ENCODE measurements at regions not wholly inside any gene's neighbourhood (a gene's known extent, or its start where the extent isn't known, plus 50 kb on each side); places are given as distances from the start of the nearest gene placed in this dataset.
A peak's percentile ranks its signal among the peaks of the same experiment; 100 is the strongest.

DNA sequence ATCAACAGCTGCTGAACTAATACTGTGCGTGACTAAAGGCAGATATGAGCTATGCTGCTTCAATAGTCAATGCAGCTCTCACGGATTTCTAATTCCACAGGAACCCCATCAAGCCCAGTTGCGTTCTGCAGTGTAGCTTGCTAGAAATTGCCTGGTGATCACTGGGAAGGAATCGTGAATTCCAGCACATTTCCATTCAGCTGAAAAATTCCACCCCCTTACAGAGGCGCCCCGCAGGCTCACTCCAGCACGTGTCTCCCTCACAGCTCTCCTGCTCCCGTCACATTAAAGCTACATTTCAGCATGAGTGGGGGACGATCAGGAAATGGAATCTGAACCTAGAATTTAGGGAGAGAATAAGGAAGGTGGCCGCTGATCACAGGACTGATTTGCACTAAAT lies 534.8 kb downstream of the TCERG1L start:
- no peak for DNase-seq

DNA sequence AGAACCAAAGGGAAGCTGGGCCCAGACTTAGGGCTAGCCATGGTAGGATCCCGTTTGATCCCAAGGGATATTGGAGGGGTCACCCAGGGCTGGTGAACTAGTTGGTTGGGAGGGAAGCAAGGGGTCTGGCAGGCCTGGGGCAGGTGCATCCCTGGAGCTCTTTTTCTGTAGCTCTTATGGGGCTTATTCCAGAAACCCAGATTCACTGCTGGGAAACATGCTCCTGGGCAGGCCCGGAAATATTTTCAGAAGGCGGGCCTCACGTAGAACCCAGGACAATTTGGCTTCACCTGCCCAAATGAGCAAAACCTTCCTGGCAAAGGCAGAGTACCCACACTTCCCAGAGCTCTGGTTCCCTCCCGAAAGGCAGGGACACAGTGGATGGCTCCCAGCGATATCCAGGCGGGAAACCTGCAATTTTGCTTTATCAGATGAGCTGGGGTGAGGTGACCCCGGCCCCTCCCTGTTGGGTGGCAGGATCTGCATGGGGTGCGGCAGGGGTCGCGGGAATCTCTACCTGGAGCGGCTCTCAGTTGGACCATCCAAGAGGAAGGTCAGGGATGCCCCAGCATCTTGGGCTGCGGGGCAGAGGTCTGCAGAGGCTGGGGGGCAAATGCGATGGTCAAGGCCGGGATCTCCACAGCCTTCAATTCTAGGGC lies 533.9 kb downstream of the TCERG1L start:
- no peak for DNase-seq

DNA sequence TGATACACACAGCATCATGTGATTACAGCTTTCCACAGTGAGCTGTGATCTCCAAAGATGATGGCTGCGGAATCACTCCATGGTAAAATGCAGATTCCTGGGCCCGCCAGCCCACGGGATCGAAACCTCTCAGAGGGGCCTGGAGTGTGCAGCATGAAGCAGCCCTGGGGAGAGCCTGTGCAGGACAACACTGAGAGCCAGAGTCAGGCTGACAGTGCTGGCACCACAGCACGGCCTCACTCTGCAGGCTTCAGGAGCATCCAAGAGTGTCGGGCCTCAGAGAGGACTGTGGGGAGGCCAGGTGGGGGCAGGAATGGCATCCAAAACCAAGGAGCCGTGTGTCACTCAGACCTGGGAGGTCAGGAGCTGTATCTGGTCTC lies 533.4 kb downstream of the TCERG1L start:
- DNase-seq, result no peak

DNA sequence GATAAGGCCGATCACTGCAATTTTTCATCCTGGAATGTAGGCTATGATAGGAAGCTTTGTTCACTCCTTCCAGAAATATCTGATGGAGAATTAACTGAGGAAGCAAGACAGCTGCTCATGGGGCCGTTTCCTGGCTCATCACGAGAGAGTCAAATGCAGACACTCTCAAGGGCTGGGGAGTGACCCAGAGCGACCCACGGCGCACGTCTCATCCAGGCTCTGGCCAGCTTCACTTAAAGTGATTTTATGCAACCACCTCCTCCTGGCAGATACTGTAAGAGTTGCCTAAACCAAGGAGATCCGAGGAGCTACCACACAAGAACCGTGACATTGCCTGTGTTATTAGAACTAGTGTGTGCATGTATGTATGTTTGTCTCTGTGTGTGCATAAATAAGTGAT lies 530.8 kb downstream of the TCERG1L start:
- no peak for DNase-seq

DNA sequence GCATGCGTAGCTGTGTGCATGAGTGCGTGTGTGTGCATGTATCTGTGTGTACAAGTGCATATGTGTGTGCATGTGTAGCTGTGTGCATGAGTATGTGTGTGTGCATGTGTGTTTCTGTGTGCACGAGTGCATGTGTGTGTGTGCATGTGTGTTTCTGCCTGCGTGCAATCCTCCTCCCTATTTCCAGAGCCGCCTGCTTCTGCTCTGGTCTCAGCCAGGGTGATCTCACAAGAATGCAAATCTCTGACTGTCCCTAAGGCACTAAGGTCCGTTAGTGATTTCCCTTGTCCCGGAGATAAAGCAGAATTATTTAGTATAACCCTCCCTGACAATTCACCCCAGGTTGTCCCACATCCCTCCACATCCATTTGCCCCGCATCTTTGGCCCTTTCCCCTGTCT lies 530.3 kb downstream of the TCERG1L start:
- no peak for DNase-seq

DNA sequence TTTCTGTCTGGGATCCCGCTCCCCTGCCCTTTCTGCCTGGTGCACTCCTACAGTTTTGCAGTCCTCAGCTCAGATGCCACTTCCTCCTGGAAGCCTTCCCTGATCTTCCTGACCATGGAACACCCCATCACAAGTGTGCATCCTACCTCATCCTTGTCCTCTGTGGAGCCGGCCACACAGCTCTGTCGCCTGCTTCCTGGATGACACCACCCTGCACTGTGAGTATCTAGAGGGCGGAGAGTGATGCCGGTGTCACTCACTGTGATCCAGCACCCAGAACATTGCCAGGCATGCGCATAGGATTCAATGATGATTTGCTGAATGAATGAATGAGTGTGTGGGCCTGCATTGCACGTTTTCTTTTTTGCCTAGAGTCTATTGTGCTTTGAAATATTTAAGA lies 529.9 kb downstream of the TCERG1L start:
- no peak for DNase-seq

DNA sequence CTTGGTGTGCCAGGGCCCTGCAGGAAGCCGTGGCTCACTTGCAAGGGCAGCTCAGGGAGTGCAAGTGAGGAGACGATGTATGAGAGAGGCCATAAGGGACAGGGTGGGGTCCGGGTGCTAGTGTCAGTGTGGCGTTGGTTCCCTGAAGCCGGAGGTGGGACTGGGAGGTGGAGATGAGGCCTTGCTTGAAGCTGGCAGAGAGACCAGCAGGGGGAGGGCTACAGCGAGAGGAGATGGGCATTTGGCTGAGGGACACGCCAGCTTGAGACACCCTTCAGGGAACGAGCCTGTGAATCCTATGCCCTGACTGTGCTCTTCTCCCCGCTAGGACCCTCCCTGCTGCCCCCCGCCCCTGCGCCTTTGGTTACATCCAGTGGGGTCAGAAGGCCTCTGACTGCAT lies 529.1 kb downstream of the TCERG1L start:
- DNase-seq, result no peak

DNA sequence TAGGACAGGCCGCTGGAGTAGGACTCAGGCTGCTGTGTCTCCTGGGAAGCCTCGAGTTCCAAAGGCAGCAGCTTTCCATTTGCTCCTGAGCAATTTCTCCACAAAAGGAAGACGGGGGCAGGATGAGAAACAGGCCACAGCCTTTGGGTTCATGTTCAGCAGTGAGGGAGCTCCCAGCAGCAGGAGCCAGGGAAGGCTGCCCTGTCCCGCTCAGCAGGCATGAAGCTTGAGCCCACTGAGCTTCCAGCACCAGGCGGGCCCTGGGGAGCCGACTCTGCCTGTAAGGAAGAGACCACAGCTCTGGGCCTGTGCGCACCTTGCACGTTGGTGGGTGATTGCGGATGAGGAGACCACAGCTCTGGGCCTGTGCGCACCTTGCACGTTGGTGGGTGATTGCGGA lies 527.2 kb downstream of the TCERG1L start:
- DNase-seq, result no peak

DNA sequence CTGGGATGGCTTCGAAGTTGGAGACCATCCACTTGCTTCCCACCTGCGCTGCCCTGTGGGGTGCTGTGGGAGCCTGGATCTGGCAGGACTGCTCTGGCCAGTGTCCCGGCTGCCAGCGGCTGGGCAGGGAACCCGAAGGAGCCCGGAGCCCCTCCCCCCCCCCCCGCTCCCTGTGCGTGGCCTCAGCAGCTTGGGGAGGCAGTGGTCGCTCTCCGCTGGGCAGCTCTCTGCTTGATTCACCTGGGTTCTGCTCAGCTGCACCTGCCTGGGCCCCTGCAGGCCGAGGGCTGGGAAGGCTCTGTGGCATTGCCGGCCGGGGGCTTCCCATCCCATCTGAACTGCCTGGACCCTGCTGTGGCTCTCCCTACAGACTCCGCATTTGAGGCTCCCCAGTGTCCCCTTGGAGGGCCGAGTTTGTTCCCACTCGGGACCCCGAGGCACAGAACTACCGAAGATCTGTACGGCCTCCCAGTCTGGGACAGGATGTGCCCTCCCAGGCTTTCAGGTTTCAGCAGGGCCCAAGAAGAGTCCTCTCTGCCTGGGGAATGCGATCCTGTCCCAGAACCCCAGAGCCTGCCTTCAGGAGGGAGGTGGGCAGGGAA lies 525.1 kb downstream of the TCERG1L start:
- DNase-seq, result no peak

DNA sequence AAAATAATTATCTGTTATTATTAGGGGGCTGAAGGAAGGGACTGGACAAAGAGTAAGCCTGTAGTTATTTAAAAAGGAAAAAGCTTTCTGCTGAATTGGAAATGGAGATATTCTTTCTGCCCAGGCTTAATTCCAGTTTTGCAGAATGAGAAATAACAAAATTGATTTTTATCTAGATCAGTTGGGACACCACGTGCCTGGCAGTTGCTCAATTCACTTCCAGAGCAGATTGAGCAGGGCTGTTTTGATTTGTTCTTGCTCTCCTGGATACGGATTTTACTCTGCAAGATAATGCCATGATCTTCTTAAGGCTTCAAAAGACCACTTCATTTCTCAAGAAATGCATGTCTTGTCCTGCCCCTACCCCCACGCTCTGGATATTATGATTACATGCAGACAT lies 524.3 kb downstream of the TCERG1L start:
- DNase-seq, result no peak

DNA sequence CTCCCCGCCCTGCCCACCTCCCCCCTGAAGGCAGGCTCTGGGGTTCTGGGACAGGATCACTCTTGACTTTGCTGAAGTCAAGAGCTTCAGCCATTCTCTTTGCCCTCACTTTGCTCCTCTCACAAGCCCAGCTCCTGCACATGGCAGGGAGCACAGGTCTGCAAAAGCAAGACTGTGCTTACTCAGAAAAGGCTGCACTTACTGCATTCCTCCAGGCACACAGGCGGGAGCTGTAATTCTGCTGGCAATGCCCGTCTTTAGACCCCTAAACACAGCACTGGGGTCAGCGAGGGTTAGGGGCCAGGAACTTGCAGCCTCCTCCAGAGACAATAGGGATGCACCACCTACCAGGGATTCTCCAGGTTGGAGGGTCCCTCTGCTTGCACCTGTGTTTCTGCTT lies 523.7 kb downstream of the TCERG1L start:
- DNase-seq, result no peak

DNA sequence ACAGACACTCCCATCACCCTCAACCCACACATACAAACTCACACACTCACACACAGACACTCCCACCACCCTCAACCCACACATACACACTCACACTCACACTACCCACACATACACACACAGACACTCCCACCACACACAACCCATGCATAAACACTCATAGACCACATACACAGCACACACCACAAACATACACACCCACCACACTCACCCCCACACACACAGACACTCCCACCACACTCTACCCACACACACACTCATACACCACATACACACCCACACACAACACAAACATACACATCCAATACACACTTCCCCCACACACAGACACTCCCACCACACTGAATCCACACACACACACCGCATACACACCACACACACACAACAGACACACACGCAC lies 521.2 kb downstream of the TCERG1L start:
- no peak for DNase-seq

DNA sequence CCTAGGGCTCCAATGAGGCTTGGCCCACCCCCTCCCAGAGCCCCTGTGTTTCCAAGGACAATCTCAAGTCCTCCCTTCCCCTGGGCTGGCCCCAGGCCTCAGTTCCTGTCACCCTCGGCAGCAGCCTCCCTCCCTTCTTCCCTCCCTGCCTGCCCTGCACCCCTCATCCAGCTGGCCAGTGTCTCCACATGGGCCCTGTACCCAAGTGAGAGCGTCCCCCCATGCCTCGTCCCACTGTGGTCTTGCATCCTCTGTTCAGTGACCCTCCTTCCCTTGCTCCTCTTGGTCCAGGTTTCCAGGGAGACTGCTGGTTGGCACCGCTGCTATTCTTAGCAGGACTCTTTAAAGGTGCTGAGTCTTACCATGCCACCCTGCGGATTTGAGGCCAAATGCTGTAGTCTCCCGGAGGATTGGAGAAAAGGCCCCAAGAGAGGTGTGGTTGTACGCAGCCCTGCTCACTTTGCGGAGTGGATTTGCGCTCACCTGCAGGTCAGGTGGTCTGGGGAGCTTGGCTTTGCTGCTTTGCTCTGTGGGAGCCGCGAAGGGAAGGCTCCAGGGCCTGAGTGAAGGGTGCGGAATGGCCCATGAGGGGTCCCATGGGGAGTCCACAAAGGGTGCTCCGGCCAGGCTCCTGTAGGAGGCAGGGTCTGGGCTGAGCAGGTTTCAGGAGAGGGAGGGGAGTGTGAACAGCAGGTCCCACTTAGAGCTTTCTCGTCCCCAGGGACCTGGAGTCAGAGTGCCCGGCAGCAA lies 519.2 kb downstream of the TCERG1L start:
- DNase-seq, result no peak

DNA sequence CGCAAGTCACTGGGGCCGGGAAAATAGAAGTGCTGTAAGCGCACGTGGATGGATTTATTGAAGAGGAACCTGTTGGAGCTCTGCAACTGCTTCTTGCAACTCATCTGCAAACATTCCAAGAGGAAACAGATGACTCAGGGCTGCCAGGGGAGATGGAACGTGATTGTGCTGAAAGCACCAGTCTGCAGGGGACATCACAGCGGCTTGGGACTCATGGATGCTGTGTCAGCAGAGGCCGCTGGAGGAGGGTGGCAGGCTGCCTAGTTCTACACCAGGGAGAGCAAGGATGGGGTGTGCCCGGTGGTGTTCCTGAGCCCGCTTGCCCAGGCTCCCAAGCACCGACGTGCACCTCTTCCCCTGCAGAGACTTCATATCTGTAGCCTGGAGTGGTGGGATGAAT lies 515.7 kb downstream of the TCERG1L start:
- no peak for DNase-seq

DNA sequence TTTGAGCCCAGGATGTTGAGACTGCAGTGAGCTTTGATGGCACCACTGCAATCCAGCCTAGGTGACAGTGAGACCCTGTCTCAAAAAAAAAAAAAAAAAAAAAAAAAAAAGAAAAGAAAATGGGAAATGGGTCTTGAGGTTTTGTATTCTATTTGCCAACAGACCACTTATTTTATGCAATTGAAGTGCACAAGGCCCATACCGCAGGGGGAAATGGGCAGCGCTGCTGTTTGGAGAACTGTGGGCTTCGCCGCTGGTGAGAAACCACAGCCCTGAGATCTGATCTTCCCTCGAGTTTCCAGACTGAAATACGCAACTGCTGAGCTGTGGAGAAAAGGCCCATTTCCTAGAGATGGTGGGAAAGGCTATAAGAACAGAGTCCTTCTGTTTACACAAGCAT lies 512.0 kb downstream of the TCERG1L start:
- no peak for DNase-seq

DNA sequence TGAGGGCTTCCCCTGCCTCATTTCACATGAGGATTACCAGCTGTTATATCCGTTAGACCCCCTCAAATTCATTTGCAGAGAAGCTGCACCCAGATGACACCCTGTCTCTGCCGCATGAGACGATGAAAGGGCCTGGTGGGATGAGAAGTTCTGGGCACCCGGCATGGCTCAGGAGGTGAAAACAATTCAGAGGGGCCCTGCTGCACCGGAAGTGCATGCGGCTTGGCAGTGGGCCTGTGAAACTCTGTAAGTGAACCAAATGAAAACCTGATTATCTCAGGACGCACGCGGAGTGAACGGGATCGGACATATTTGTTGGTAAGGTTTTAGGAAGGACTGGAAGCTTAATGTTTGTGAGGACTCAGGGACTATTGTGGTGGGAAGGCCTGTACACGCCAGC lies 511.2 kb downstream of the TCERG1L start:
- no peak for DNase-seq

DNA sequence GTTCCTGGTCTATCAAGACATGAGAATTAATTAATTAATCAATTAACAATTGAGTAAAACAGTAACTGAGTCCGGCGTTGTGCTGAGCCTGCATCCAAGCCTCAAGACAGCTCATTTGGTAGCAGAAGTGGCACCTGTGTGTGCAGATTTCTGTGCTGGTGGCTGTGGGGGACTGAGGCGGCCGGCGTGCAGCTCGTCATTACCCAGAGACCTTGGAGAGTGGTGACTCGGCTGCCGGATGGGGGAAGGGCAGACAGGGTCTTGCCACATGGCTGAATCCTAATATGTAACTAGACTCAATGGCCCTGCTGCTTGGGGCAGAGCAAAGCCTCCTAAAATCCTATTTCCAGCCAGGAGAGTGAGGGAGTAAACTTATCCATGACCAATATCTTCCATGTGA lies 510.2 kb downstream of the TCERG1L start:
- DNase-seq, result no peak

DNA sequence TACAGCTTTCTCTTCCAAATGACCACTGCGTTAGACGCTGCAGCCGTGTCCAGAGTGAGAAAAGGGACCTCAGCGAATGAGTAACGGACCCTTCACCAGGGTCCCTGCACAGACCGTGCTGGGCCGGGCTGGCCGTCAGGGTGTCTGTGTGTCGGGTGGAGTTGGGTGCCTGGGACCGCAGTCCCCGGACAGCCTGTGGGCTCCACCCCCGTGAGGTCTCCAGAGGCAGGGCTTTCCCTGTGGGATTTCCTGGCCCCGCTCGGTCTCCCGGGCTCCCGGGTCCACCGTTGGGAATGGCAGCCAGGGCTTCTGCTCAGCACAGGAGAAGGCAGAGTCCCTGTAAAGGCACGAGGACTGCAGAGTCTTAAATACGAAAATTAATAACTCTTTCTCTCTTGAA lies 509.7 kb downstream of the TCERG1L start:
- DNase-seq, result no peak

DNA sequence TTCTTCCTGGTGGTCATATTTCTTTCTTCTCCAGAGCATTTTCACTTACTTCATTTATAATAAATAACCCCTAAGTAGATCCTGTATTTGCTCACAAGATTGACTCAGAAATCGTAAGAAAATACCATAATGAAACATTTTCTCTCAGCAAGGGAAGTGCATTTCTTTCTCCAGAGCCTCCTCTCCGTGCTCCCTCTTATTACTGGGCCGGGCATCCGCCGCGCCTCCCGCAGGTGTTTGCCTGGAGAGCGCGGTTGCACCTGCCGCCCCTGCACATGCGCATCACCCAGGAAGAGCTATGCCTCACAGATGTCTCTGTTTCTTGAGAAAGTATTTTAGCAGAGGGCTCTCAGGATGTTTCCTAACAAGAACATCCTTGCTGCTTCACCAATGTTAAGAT lies 509.2 kb downstream of the TCERG1L start:
- DNase-seq, result peak; percentile 41

DNA sequence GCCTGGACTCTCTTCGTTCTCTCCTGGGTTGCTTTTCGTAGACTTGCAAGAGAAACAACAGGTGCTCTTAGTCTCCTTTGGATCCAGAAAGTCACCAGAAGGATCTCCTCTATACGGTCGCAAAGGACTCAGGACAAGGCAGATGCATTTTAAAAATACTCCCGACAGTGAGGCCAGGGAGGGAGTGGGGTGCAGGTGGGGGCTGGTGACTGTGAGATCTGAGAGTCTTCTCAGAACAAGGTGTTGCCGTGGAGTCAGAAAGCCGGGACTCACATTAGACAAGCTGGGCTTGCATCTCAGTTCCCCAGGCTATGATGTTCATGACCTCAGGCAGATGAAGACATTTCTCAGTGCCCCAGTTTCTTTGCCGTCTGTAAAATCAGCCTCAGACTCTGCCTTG lies 507.2 kb downstream of the TCERG1L start:
- DNase-seq, result no peak

DNA sequence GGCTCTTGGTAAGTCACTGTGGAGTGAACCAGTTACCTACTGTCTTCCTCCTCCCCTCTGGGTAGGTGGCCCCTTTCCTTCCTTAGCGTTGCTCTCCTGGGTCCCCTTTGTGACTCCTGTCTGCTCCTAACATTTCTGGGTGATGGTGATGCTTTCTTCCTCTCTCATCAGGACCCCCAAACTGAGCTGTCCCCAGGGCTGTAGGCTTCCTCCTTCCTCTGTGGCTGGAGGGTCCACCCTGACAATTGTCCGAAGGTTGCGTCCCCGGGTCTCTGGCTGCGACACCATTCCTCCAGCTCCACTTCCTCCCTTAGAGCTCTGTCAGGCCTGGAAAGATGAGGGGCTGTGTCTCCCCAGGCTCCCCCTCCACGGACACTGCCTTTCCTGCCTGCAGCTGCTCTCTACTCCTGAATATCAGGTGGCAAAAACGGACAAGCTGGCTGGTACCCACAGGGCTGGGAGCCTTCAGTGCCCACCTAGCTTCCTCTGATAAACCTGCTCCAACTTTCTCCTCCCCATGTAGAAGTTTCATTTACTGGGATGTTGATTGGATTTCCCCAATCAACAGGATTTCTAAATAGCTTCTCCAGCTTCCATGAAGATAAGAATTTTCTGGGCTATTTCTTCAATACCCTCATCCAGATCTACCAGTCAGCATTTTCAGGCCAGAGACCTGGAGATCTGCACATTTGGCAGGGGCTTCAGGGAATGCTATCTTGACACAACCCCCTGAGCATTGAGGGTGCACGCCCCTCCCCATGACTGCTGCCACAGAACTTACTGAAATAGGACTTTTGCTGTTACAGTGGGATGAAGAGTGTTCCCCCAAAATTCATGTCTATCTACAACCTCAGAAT lies 506.5 kb downstream of the TCERG1L start:
- DNase-seq, result no peak

DNA sequence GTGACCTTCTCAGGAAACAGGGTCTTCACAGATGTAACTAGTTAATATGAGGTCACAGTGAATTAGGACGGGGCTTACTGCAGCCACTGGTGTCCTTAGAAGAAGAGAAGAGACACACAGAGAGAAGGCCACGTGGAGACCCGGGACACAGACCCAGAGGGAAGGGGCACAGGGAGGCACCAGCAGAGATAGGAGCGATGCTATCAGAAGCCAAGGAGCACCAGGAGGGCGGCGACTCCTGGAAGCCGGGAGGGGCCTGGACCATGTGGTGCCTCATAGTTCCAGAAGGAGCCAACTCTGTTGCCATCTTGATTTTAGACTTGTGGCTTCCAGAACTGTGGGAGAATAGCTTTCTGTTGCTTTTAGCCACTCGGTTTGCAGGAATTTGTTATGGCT lies 505.9 kb downstream of the TCERG1L start:
- no peak for DNase-seq

DNA sequence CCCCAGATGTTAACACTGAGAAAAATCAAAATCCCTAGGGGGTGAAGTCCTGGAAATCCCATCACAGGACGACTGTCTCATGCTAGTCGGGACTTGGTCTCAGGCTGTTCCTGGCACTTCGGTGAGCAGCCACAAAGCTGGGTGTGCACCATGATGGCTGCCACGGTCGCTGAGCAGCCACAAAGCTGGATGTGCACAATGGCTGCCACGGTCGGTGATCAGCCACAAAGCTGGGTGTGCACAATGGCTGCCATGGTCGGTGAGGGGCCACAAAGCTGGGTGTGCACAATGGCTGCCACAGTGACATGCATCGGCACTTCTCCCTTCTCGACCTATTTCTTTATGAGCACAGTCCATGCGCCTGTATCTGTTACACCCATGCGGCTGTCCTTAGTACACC lies 505.1 kb downstream of the TCERG1L start:
- DNase-seq, result no peak

DNA sequence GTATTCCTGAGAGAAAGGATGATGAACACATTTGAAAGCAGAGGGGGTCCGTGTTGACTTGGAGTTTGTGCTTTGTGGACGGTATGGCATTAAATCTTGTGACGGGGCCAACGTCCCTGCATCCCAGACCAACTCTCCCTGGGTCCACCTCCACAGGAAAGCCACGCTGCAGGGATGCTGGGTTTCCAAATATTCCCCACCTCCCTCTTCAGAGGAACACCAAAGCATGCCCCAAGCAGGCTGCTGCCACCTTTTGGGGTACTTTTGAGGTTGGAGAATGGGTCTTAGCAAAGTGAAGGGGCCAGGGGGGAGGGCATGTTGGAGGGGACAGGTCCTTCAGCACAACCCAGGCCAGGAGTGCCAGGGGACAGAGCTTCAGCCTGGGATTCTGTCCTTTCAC lies 504.4 kb downstream of the TCERG1L start:
- DNase-seq, result no peak

Data from DMS53 (cell line).